OCI-LY1 (cell line): ENCODE measurements at regions not wholly inside any gene's neighbourhood (a gene's known extent, or its start where the extent isn't known, plus 50 kb on each side); places are given as distances from the start of the nearest gene placed in this dataset.

Experiments
- H2AFZ ChIP-seq: fragments of 200-600 bp; sonication (generic), shearing (Covaris generic); 2 replicates; pipeline ENCODE4 v1.6.0; 2014; ENCODE audit warnings: antibody characterized with exemption, mild to moderate bottlenecking, low read length
- H3F3A ChIP-seq: fragments of 200-600 bp; sonication (generic), shearing (Covaris generic); 2 replicates; pipeline ENCODE4 v1.6.0; 2014; ENCODE audit warnings: mild to moderate bottlenecking, antibody characterized with exemption, low read length, moderate library complexity; ENCODE audit not compliant: insufficient read depth
- H3K27ac ChIP-seq: fragments of 200-600 bp; sonication (generic); 2 replicates; pipeline ENCODE4 v1.5.1; 2014; ENCODE audit warnings: low read length, mixed run types, mild to moderate bottlenecking, low read depth; ENCODE audit not compliant: poor library complexity, severe bottlenecking
- H3K27me3 ChIP-seq: fragments of 200-600 bp; sonication (generic); 2 replicates; pipeline ENCODE4 v1.6.0; 2014; ENCODE audit warnings: antibody characterized with exemption, mild to moderate bottlenecking, low read length, moderate library complexity; ENCODE audit not compliant: insufficient read depth
- H3K36me3 ChIP-seq: fragments of 200-600 bp; sonication (generic); 2 replicates; pipeline ENCODE4 v1.6.1; 2014; ENCODE audit warnings: mild to moderate bottlenecking, antibody characterized with exemption, low read length, moderate library complexity, mixed read lengths; ENCODE audit not compliant: insufficient read depth
- H3K4me1 ChIP-seq: fragments of 200-600 bp; sonication (generic); 2 replicates; pipeline ENCODE4 v1.5.1; 2014; ENCODE audit warnings: mild to moderate bottlenecking, low read length, moderate library complexity; ENCODE audit not compliant: insufficient read depth, severe bottlenecking
- H3K4me2 ChIP-seq: fragments of 200-600 bp; sonication (generic), shearing (Covaris generic); 2 replicates; pipeline ENCODE4 v1.6.1; 2014; ENCODE audit warnings: low read length
- H3K4me3 ChIP-seq: fragments of 200-600 bp; sonication (generic); 2 replicates; pipeline ENCODE4 v1.5.1; 2014; ENCODE audit warnings: low read length, low read depth, mild to moderate bottlenecking, mixed read lengths; ENCODE audit not compliant: poor library complexity, severe bottlenecking
- H3K79me2 ChIP-seq: fragments of 200-600 bp; shearing (Covaris generic); 2 replicates; pipeline ENCODE4 v1.6.1; 2016; ENCODE audit warnings: mixed run types, low read length, mixed read lengths; ENCODE audit not compliant: insufficient read depth
- H3K9ac ChIP-seq: fragments of 200-600 bp; sonication (generic), shearing (Covaris generic); 2 replicates; pipeline ENCODE4 v1.6.1; 2014; ENCODE audit warnings: mild to moderate bottlenecking, low read length, mixed read lengths
- H3K9me2 ChIP-seq: fragments of 200-600 bp; sonication (generic), shearing (Covaris generic); 2 replicates; pipeline ENCODE4 v1.6.1; 2014; ENCODE audit warnings: low read depth, mild to moderate bottlenecking, low read length, mixed read lengths
- H3K9me3 ChIP-seq: fragments of 200-600 bp; shearing (Covaris generic); 2 replicates; pipeline ENCODE4 v1.6.1; 2014; ENCODE audit warnings: low read length, mixed read lengths
- H4K20me1 ChIP-seq: fragments of 200-600 bp; sonication (generic), shearing (Covaris generic); 2 replicates; pipeline ENCODE4 v1.6.0; 2016; ENCODE audit warnings: mild to moderate bottlenecking, low read length; ENCODE audit not compliant: insufficient read depth
- EZH2 ChIP-seq: fragments of 200-600 bp; sonication (generic), shearing (Covaris generic); IDR thresholded peaks from 2 replicates; pipeline ENCODE4 v1.8.0; 2017; ENCODE audit warnings: borderline replicate concordance, mixed run types, mild to moderate bottlenecking, antibody characterized with exemption, low read length, moderate library complexity, mixed read lengths
- TF ChIP-seq, protein P1 (sequence below): fragments of 200-600 bp; sonication (generic), shearing (Covaris generic); IDR thresholded peaks from 2 replicates; pipeline ENCODE4 v1.5.1; 2017; ENCODE audit warnings: mild to moderate bottlenecking, antibody characterized with exemption, low read length, moderate library complexity, mixed read lengths

- Histone ChIP-seq H3K4me3 (no peak overlapping the region), H2AFZ (no peak overlapping the region), H3K9me2 (no peaks in the 10 kb centered on the region), H3K27me3 (no peaks in the 10 kb centered on the region), H3F3A (no peaks in the 10 kb centered on the region), H3K36me3 (no peaks in the 10 kb centered on the region), H3K9me3 (no peaks in the 10 kb centered on the region), H3K79me2 (no peaks in the 10 kb centered on the region), H3K4me2 (no peak overlapping the region), H3K9ac (no peak overlapping the region), H3K4me1 (no peaks in the 10 kb centered on the region), H3K27ac (no peak overlapping the region), H4K20me1 (no peaks in the 10 kb centered on the region)
- TF ChIP-seq, protein P1, sequence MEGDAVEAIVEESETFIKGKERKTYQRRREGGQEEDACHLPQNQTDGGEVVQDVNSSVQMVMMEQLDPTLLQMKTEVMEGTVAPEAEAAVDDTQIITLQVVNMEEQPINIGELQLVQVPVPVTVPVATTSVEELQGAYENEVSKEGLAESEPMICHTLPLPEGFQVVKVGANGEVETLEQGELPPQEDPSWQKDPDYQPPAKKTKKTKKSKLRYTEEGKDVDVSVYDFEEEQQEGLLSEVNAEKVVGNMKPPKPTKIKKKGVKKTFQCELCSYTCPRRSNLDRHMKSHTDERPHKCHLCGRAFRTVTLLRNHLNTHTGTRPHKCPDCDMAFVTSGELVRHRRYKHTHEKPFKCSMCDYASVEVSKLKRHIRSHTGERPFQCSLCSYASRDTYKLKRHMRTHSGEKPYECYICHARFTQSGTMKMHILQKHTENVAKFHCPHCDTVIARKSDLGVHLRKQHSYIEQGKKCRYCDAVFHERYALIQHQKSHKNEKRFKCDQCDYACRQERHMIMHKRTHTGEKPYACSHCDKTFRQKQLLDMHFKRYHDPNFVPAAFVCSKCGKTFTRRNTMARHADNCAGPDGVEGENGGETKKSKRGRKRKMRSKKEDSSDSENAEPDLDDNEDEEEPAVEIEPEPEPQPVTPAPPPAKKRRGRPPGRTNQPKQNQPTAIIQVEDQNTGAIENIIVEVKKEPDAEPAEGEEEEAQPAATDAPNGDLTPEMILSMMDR: no peak
- no peak for TF ChIP-seq EZH2
These were observed 179.6 kb downstream of the DSC3 start for GRCh38 chr18:30862900-30863299.

DNA sequence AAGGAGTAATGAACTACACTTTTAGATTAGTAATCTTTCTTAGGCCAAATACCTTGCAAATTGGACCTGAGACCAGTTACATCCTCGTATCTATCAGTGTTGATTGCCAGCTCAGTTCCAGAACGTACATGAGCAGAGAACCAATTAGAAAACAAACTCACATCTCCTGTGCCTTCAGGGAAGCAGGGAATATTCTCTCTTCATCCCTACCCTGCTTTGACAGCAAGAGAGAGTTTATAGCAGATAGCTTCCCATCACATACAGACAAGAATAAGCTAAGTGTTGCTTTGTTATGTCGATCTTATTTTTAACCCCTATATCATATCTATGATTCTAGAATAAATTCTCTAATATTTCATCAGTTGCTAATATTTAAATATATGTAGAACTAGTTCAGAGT is 181.8 kb downstream of the DSC3 start:
- H3K4me3 ChIP-seq: no peak overlapping the region

GRCh38 chr18:30859036-30859435 is 183.5 kb downstream of the DSC3 start:
- TF ChIP-seq, protein P1: no peak
- no peak for TF ChIP-seq EZH2

More for the DNA sequence above, 181.8 kb downstream of the DSC3 start:
- TF ChIP-seq EZH2: no peak
- Histone ChIP-seq H3K9ac (no peak overlapping the region), H2AFZ (no peak overlapping the region), H3K4me1 (no peaks in the 10 kb centered on the region), H3K4me2 (no peak overlapping the region), H4K20me1 (no peaks in the 10 kb centered on the region), H3F3A (no peaks in the 10 kb centered on the region), H3K27me3 (no peaks in the 10 kb centered on the region), H3K36me3 (no peaks in the 10 kb centered on the region), H3K9me2 (no peaks in the 10 kb centered on the region), H3K9me3 (no peaks in the 10 kb centered on the region), H3K79me2 (no peaks in the 10 kb centered on the region), H3K27ac (no peak overlapping the region)

DNA sequence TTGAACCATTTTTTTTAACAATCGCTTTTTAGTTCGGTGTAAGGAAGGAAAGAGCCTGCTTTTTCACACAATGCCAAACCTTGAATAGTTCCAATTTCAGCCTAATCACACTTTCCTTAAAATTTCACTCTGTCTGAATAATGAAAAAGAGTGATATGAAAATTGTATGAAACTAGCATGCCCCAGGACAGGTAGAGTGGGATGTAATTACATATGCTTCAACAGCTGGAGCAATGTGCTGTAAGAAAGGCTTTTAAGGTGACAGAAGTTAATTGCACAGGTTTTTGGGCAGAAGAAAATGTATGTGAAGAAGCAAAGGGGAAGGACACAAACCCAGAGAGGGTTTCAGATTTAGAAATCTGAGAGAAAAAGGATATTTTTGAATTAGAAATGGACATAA is 184.0 kb downstream of the DSC3 start:
- Histone ChIP-seq H3K27me3 (no peaks in the 10 kb centered on the region), H3K36me3 (no peaks in the 10 kb centered on the region), H3K4me1 (no peaks in the 10 kb centered on the region), H4K20me1 (no peaks in the 10 kb centered on the region), H3K9me2 (no peaks in the 10 kb centered on the region), H2AFZ (no peak overlapping the region), H3F3A (no peaks in the 10 kb centered on the region), H3K4me3 (no peak overlapping the region), H3K9me3 (no peaks in the 10 kb centered on the region), H3K9ac (no peak overlapping the region), H3K4me2 (no peak overlapping the region), H3K79me2 (no peaks in the 10 kb centered on the region), H3K27ac (no peak overlapping the region)
- no peak for TF ChIP-seq EZH2

More at GRCh38 chr18:30859036-30859435, 183.5 kb downstream of the DSC3 start:
- Histone ChIP-seq H4K20me1 (no peaks in the 10 kb centered on the region), H3K79me2 (no peaks in the 10 kb centered on the region), H3F3A (no peaks in the 10 kb centered on the region), H3K9me3 (no peaks in the 10 kb centered on the region), H2AFZ (no peak overlapping the region), H3K27ac (no peak overlapping the region), H3K27me3 (no peaks in the 10 kb centered on the region), H3K4me1 (no peaks in the 10 kb centered on the region), H3K9me2 (no peaks in the 10 kb centered on the region), H3K36me3 (no peaks in the 10 kb centered on the region), H3K4me3 (no peak overlapping the region), H3K4me2 (no peak overlapping the region), H3K9ac (no peak overlapping the region)
